ENCODE measurements at regions not wholly inside any gene's neighbourhood (a gene's known extent, or its start where the extent isn't known, plus 50 kb on each side); places are given as distances from the start of the nearest gene placed in this dataset.

GRCh38 chr2:12879649-12880048 lies 162.9 kb downstream of the TRIB2 start:
- ATAC-seq (no peak), DNase-seq (ENCODE audit: low read depth, low spot score) (no peak)
- Histone ChIP-seq H3K4me1 (ENCODE audit: control insufficient read depth, insufficient read depth, low read length) (no peaks in the 10 kb centered on the region), H3K36me3 (ENCODE audit: control insufficient read depth, insufficient read depth, low read length) (no peaks in the 10 kb centered on the region), H3K27me3 (ENCODE audit: control insufficient read depth, insufficient read depth, low read length) (no peaks in the 10 kb centered on the region), H3K4me3 (ENCODE audit: low read depth in 2 of 2, low read length in 2 of 2) (no peak overlapping the region), H3K9me3 (ENCODE audit: control insufficient read depth, insufficient read depth, low read depth, low read length) (no peaks in the 10 kb centered on the region), H3K27ac (ENCODE audit: low read length) (no peak overlapping the region)
- ChIA-PET POLR2A (no interaction called here), CTCF (no interaction called here)
- BruUV-seq (replicated peaks): no TSS peak
- in situ Hi-C loops (cut with HindIII; ENCODE audit: low pct_unique_long_range_greater_than_20kb, low sequenced_read_pairs): no loop called here
- intact Hi-C loops (cut with micrococcal nuclease; ENCODE audit: unreplicated experiment): no loop called here
- TF ChIP-seq, protein P1, sequence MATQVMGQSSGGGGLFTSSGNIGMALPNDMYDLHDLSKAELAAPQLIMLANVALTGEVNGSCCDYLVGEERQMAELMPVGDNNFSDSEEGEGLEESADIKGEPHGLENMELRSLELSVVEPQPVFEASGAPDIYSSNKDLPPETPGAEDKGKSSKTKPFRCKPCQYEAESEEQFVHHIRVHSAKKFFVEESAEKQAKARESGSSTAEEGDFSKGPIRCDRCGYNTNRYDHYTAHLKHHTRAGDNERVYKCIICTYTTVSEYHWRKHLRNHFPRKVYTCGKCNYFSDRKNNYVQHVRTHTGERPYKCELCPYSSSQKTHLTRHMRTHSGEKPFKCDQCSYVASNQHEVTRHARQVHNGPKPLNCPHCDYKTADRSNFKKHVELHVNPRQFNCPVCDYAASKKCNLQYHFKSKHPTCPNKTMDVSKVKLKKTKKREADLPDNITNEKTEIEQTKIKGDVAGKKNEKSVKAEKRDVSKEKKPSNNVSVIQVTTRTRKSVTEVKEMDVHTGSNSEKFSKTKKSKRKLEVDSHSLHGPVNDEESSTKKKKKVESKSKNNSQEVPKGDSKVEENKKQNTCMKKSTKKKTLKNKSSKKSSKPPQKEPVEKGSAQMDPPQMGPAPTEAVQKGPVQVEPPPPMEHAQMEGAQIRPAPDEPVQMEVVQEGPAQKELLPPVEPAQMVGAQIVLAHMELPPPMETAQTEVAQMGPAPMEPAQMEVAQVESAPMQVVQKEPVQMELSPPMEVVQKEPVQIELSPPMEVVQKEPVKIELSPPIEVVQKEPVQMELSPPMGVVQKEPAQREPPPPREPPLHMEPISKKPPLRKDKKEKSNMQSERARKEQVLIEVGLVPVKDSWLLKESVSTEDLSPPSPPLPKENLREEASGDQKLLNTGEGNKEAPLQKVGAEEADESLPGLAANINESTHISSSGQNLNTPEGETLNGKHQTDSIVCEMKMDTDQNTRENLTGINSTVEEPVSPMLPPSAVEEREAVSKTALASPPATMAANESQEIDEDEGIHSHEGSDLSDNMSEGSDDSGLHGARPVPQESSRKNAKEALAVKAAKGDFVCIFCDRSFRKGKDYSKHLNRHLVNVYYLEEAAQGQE (IDR thresholded peaks at IDR 0.05; ENCODE audit: insufficient read depth in 1 of 2, low read depth in 2 of 2, low read length in 1 of 2): no peak
- TF ChIP-seq, protein P2, sequence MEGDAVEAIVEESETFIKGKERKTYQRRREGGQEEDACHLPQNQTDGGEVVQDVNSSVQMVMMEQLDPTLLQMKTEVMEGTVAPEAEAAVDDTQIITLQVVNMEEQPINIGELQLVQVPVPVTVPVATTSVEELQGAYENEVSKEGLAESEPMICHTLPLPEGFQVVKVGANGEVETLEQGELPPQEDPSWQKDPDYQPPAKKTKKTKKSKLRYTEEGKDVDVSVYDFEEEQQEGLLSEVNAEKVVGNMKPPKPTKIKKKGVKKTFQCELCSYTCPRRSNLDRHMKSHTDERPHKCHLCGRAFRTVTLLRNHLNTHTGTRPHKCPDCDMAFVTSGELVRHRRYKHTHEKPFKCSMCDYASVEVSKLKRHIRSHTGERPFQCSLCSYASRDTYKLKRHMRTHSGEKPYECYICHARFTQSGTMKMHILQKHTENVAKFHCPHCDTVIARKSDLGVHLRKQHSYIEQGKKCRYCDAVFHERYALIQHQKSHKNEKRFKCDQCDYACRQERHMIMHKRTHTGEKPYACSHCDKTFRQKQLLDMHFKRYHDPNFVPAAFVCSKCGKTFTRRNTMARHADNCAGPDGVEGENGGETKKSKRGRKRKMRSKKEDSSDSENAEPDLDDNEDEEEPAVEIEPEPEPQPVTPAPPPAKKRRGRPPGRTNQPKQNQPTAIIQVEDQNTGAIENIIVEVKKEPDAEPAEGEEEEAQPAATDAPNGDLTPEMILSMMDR (IDR thresholded peaks at IDR 0.05): no peak
- TF ChIP-seq SIN3A (IDR thresholded peaks at IDR 0.05; ENCODE audit: borderline replicate concordance, insufficient read depth, low read depth, low read length) (no peak), POLR2AphosphoS5 (IDR thresholded peaks at IDR 0.05; ENCODE audit: low read depth, low read length) (no peak), TCF7L2 (IDR thresholded peaks at IDR 0.05; ENCODE audit: low read depth, low read length) (no peak)

GRCh38 chr2:12881952-12882351 lies 165.2 kb downstream of the TRIB2 start:
- Histone ChIP-seq H3K4me3 (ENCODE audit: low read depth in 2 of 2, low read length in 2 of 2) (no peak overlapping the region), H3K27ac (ENCODE audit: low read length) (no peak overlapping the region), H3K36me3 (ENCODE audit: control insufficient read depth, insufficient read depth, low read length) (no peaks in the 10 kb centered on the region), H3K27me3 (ENCODE audit: control insufficient read depth, insufficient read depth, low read length) (no peaks in the 10 kb centered on the region), H3K9me3 (ENCODE audit: control insufficient read depth, insufficient read depth, low read depth, low read length) (no peaks in the 10 kb centered on the region), H3K4me1 (ENCODE audit: control insufficient read depth, insufficient read depth, low read length) (no peaks in the 10 kb centered on the region)
- in situ Hi-C loops (cut with HindIII; ENCODE audit: low pct_unique_long_range_greater_than_20kb, low sequenced_read_pairs) (no loop called here), intact Hi-C loops (cut with micrococcal nuclease; ENCODE audit: unreplicated experiment) (no loop called here)
- CTCF ChIA-PET: no interaction called here
- ATAC-seq: no peak
- POLR2A ChIA-PET: no interaction called here
- TF ChIP-seq SIN3A (IDR thresholded peaks at IDR 0.05; ENCODE audit: borderline replicate concordance, insufficient read depth, low read depth, low read length): no peak
- TF ChIP-seq, protein P2 (IDR thresholded peaks at IDR 0.05): peak; percentile 29
- BruUV-seq (replicated peaks): no TSS peak
- DNase-seq (ENCODE audit: low read depth, low spot score): peak; percentile 5

Data from Panc1 (cell line).